D721Med (cell line): ENCODE measurements at regions not wholly inside any gene's neighbourhood (a gene's known extent, or its start where the extent isn't known, plus 50 kb on each side); places are given as distances from the start of the nearest gene placed in this dataset.

Experiments used
- DNase-seq: peaks from one replicate; pipeline ENCODE4 v3.0.0; 2011; ENCODE audit warnings: low spot score; ENCODE audit not compliant: insufficient read length
- FAIRE-seq: peaks from 2 replicates; lab custom pipeline; 2011; peaks lifted over from hg19 to GRCh38; lab: Jason Lieb, UNC
- CTCF ChIP-seq: IDR thresholded peaks from 2 replicates; pipeline ENCODE4 v1.5.1; 2012; ENCODE audit warnings: mild to moderate bottlenecking, control low read depth; ENCODE audit not compliant: insufficient read depth; ENCODE audit errors: missing control alignments

- FAIRE-seq (no peak), DNase-seq (no peak)
Measured at GRCh38 chr11:19557185-19557584, 155.5 kb upstream of the NAV2 start.

GRCh38 chr11:19555266-19555665 is 157.4 kb upstream of the NAV2 start:
- no peak for FAIRE-seq

More at GRCh38 chr11:19557185-19557584, 155.5 kb upstream of the NAV2 start:
- no peak for TF ChIP-seq CTCF

GRCh38 chr11:19553683-19554333 is 158.8 kb upstream of the NAV2 start:
- FAIRE-seq, result no peak
- DNase-seq, result peak; percentile 20
- TF ChIP-seq CTCF, result peak; percentile 80

More at GRCh38 chr11:19555266-19555665, 157.4 kb upstream of the NAV2 start:
- no peak for DNase-seq
- TF ChIP-seq CTCF, result no peak

GRCh38 chr11:19552656-19553260 is 159.9 kb upstream of the NAV2 start:
- DNase-seq, result no peak
- FAIRE-seq, result no peak
- no peak for TF ChIP-seq CTCF

- FAIRE-seq, result no peak
Measured at GRCh38 chr11:19552161-19552560, 160.5 kb upstream of the NAV2 start.

GRCh38 chr11:19551457-19551856 is 161.2 kb upstream of the NAV2 start:
- TF ChIP-seq CTCF, result no peak
- FAIRE-seq, result no peak
- DNase-seq, result no peak

More at GRCh38 chr11:19552161-19552560, 160.5 kb upstream of the NAV2 start:
- no peak for TF ChIP-seq CTCF
- no peak for DNase-seq

GRCh38 chr11:19547044-19547443 is 165.6 kb upstream of the NAV2 start:
- FAIRE-seq, result no peak
- no peak for TF ChIP-seq CTCF

More at GRCh38 chr11:19547044-19547443, 165.6 kb upstream of the NAV2 start:
- DNase-seq, result no peak
